Fibroblast of gingiva (primary cell): ENCODE measurements at regions not wholly inside any gene's neighbourhood (a gene's known extent, or its start where the extent isn't known, plus 50 kb on each side); places are given as distances from the start of the nearest gene placed in this dataset.

Experiments used
- DNase-seq: peaks from one replicate; pipeline ENCODE4 v3.0.0-alpha.2; 2011; ENCODE audit warnings: low read depth

DNA sequence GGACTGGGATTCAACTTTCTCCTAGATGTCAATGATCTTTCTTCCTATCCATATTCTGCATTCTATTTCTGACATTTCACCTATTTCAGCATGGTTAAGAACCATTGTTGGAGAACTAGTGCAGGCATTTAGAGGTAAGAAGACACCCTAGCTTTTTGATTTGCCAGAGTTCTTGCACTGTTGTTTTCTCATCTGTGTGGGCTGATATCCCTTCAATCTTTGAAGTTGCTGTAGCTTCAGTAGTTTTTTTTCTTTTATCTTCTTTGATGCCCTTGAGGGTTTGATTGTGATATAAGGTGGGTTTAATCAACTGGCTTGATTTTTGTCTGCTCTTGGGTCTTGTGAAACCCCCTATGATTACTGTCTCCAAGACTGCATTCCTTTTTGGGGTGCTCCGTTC, 502.1 kb downstream of the ETS1 start:
- DNase-seq: no peak

GRCh38 chr11:128082574-128082973, 504.8 kb downstream of the ETS1 start:
- no peak for DNase-seq

- no peak for DNase-seq
These were observed 517.7 kb downstream of the ETS1 start for GRCh38 chr11:128069665-128070064.

DNA sequence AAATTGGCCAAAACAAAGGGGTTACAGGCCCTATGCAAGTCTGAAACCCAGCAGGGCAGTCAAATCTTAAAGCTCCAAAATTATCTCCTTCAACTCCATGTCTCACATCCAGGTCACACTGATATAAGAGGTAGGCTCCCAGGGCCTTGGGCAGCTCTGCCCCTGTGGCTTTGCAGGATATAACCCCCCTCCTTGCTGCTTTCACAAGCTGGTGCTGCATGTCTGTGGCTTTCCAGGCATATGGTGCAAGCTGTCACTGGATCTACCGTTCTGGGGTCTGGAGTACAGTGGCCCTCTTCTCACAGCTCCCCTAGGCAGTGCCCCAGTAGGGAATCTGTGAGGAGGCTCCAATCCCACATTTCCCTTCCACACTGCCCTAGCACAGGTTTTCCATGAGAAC, 519.6 kb downstream of the ETS1 start:
- DNase-seq: no peak

- DNase-seq: no peak
These were observed 521.0 kb downstream of the ETS1 start for GRCh38 chr11:128066399-128066798.

GRCh38 chr11:128061281-128061871, 526.0 kb downstream of the ETS1 start:
- no peak for DNase-seq

- DNase-seq: no peak
These were observed 528.7 kb downstream of the ETS1 start for GRCh38 chr11:128058580-128059208.

- no peak for DNase-seq
These were observed 529.5 kb downstream of the ETS1 start for GRCh38 chr11:128057786-128058395.

GRCh38 chr11:128055576-128056217, 531.7 kb downstream of the ETS1 start:
- DNase-seq: no peak

- peak; percentile 36 for DNase-seq
These were observed 533.1 kb downstream of the ETS1 start for GRCh38 chr11:128053981-128054931.

GRCh38 chr11:128052912-128053641, 534.3 kb downstream of the ETS1 start:
- peak; percentile 73 for DNase-seq

- DNase-seq: no peak
These were observed 539.2 kb downstream of the ETS1 start for GRCh38 chr11:128048121-128048520.

- DNase-seq: no peak
These were observed 540.3 kb downstream of the ETS1 start for GRCh38 chr11:128047026-128047425.

- DNase-seq: no peak
These were observed 541.1 kb downstream of the ETS1 start for GRCh38 chr11:128046213-128046612.

DNA sequence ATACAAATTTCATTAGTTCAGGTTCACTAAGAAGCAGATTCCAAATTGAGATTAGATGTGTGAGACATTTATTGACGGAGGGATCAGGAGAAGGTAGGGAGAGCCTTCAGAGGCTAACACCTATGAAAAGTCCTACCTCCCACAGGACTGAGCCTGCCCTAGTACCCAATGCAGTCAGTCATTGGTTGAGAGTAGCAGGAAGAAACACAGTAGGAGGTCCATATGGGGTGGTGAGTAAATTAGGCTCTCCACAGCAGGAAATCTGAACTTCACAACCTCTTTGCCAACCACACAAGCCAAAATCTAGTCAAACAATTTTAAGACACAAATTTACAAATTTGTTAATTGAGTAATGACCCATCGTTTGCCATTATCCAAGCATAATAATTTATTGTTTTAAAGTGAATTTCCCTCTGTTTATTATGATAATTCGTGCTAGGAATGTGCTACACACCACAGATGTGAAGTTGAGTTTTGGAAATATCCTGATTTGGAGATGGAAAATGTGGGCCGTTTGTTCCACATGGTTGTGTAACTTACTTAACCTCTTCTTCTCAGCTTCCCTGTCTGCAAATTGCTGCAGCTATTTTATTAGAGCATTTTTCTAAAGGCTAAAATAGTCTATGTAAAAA, 542.1 kb downstream of the ETS1 start:
- DNase-seq: no peak

- no peak for DNase-seq
These were observed 545.0 kb downstream of the ETS1 start for GRCh38 chr11:128042290-128042751.

DNA sequence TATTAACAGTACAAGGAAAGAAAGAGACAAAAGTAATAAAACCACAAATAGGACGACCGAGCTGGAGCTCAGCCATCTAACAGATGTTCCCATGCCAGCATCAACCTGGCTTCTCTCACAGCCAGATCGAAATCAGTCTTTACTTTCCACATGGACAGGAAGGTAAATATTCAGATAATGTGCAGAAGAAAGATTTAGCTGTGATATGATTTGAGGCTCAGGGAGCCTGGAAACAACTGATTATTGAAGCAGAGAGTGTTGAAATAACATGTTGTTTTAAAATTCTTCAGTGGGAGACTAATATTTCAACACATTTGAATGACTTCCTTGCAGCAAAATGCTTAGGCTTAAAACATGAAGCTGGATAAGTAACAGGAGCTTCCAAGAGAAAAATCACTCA, 546.8 kb downstream of the ETS1 start:
- peak; percentile 35 for DNase-seq

GRCh38 chr11:128039140-128040021, 548.0 kb downstream of the ETS1 start:
- peak; percentile 96 for DNase-seq

- no peak for DNase-seq
These were observed 550.7 kb downstream of the ETS1 start for GRCh38 chr11:128036556-128037093.
